NCI-H524 (cell line): ENCODE measurements at regions not wholly inside any gene's neighbourhood (a gene's known extent, or its start where the extent isn't known, plus 50 kb on each side); places are given as distances from the start of the nearest gene placed in this dataset.

ENCODE experiments used
- DNase-seq, 2 experiments: peaks; one replicate each; lab custom pipeline; 2025; lab: John Stamatoyannopoulos, UW

DNA sequence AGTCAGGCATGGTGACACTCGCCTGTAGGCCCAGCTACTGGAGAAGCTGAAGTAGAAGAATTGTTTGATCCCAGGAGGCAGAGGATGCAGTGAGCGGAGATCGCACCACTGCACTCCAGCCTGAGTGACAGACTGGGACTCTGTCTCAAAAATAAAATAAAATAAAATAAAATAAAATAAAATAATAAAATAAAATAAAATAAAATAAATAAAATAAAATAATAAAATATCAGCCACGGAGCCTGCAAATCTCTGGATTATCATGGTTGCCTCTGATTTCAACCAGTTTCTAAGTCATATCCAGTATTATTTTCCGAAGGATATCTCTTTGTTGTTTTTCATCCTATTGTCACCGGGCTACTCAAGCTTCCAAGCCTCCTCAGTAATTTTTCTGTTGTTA, 51.7 kb upstream of the FZD8 start:
- no peak for DNase-seq
